GM12878 (cell line): ENCODE measurements at regions not wholly inside any gene's neighbourhood (a gene's known extent, or its start where the extent isn't known, plus 50 kb on each side); places are given as distances from the start of the nearest gene placed in this dataset.

Experiments used
- ATAC-seq: fragments of 200-7000 bp; cut with Tn5 transposase; 3 replicates; pipeline ENCODE4 v1.9.1; 2020; ENCODE audit warnings: mild to moderate bottlenecking, moderate library complexity
- BruUV-seq: library from RNA; stranded (reverse); fragments of 400-500 nt; replicated peaks from 2 replicates; lab custom pipeline; 2021; lab: Mats Ljungman, UMichigan
- CTCF ChIA-PET: fragments of 300-600 bp; sonication (Branson Sonifier 250); formaldehyde crosslinking; extraction: SDS; loops from one replicate; lab custom pipeline; 2021; ENCODE audit warnings: inconsistent platforms; lab: Yijun Ruan, JAX
- POLR2A ChIA-PET: fragments of 350-600 bp; formaldehyde crosslinking; extraction: SDS; loops from one replicate; lab custom pipeline; 2021; ENCODE audit warnings: inconsistent platforms; lab: Charles Lee
- RAD21 ChIA-PET: fragments of 300-600 bp; sonication (Branson Sonifier 250); formaldehyde crosslinking; loops from one replicate; lab custom pipeline; 2023; ENCODE audit warnings: antibody characterized with exemption; ENCODE audit not compliant: unreplicated experiment; lab: Charles Lee
- SMC1A ChIA-PET: fragments of 300-600 bp; sonication (Branson Sonifier 250); formaldehyde crosslinking; loops from one replicate; lab custom pipeline; 2023; ENCODE audit not compliant: unreplicated experiment, uncharacterized antibody; lab: Charles Lee
- DNase-seq: peaks from one replicate; pipeline ENCODE4 v3.0.0-alpha.2; 2011; ENCODE audit warnings: low read depth, low spot score
- FAIRE-seq: peaks from 3 replicates; lab custom pipeline; 2011; peaks lifted over from hg19 to GRCh38; lab: Jason Lieb, UNC
- H2AFZ ChIP-seq: 2 replicates; pipeline ENCODE4 v1.6.0; 2011; ENCODE audit warnings: low read depth, low read length, control low read depth; ENCODE audit not compliant: control insufficient read depth
- H3K27ac ChIP-seq: 2 replicates; pipeline ENCODE4 v1.5.1; 2011; ENCODE audit warnings: control low read depth; ENCODE audit not compliant: control insufficient read depth, insufficient read depth
- H3K27me3 ChIP-seq, 2 experiments: replicated peaks in 1 of 2; 2 replicates each; pipeline versions ENCODE4 v1.6.0 to v1.6.1; 2011; ENCODE audit warnings: low read length in 1 of 2; ENCODE audit not compliant: control insufficient read depth in 2 of 2, insufficient read depth in 2 of 2
- H3K36me3 ChIP-seq, 2 experiments: 2 replicates each; pipeline ENCODE4 v1.5.1; 2011; ENCODE audit warnings: low read length in 1 of 2; ENCODE audit not compliant: control insufficient read depth in 2 of 2, insufficient read depth in 2 of 2
- H3K4me1 ChIP-seq: 2 replicates; pipeline ENCODE4 v1.6.1; 2011; ENCODE audit warnings: mild to moderate bottlenecking, low read length, moderate library complexity, mixed read lengths; ENCODE audit not compliant: control insufficient read depth, insufficient read depth
- H3K4me2 ChIP-seq: 2 replicates; pipeline ENCODE4 v1.6.0; 2011; ENCODE audit warnings: control low read depth; ENCODE audit not compliant: control insufficient read depth, insufficient read depth
- H3K4me3 ChIP-seq: fragments of 200-600 bp; sonication (generic); 2 replicates; pipeline ENCODE4 v1.5.1; 2016
- H3K79me2 ChIP-seq: 2 replicates; pipeline ENCODE4 v1.6.0; 2011; ENCODE audit warnings: low read length; ENCODE audit not compliant: control insufficient read depth, insufficient read depth
- H3K9ac ChIP-seq: 2 replicates; pipeline ENCODE4 v1.8.0; 2011; ENCODE audit warnings: low read length, control low read depth, mixed read lengths; ENCODE audit not compliant: control insufficient read depth, insufficient read depth
- H3K9me3 ChIP-seq: replicated peaks from 3 replicates; pipeline ENCODE4 v1.5.1; 2011; ENCODE audit warnings: mild to moderate bottlenecking, low read length; ENCODE audit not compliant: control insufficient read depth, insufficient read depth
- H4K20me1 ChIP-seq: 2 replicates; pipeline ENCODE4 v1.6.0; 2011; ENCODE audit not compliant: control insufficient read depth, insufficient read depth
- BHLHE40 ChIP-seq, 2 experiments: fragments of 450-650 bp in 1 of 2; IDR thresholded peaks; 2 replicates each; pipeline ENCODE4 v1.6.1; 2011 to 2017; ENCODE audit warnings: low read depth in 2 of 2, borderline replicate concordance in 1 of 2, improper control_type of control experiment in 1 of 2, low read length in 1 of 2, mild to moderate bottlenecking in 1 of 2
- CREB1 ChIP-seq: IDR thresholded peaks from 2 replicates; pipeline ENCODE4 v1.6.1; 2012; ENCODE audit warnings: low read depth, mild to moderate bottlenecking, inconsistent platforms
- CREM ChIP-seq: IDR thresholded peaks from 2 replicates; pipeline ENCODE4 v1.6.1; 2014; ENCODE audit warnings: antibody characterized with exemption, low read depth
- DPF2 ChIP-seq: fragments of 450-650 bp; IDR thresholded peaks from 2 replicates; pipeline ENCODE4 v1.6.1; 2017; ENCODE audit warnings: mild to moderate bottlenecking
- FOS ChIP-seq: IDR thresholded peaks from 3 replicates; pipeline ENCODE4 v1.6.1; 2011; ENCODE audit warnings: borderline replicate concordance; ENCODE audit not compliant: insufficient read length; ENCODE audit errors: extremely low read depth
- IKZF2 ChIP-seq, 2 experiments: fragments of 450-650 bp; IDR thresholded peaks; 2 replicates each; pipeline ENCODE4 v1.6.1; 2017; ENCODE audit warnings: mild to moderate bottlenecking in 2 of 2, moderate library complexity in 2 of 2
- KLF5 ChIP-seq: fragments of 450-650 bp; IDR thresholded peaks from 2 replicates; pipeline ENCODE4 v1.6.1; 2014; ENCODE audit warnings: mild to moderate bottlenecking; ENCODE audit not compliant: partially characterized antibody
- MLLT1 ChIP-seq: fragments of 450-650 bp; IDR thresholded peaks from 2 replicates; pipeline ENCODE4 v1.6.1; 2016; ENCODE audit warnings: mild to moderate bottlenecking
- NKRF ChIP-seq: fragments of 450-650 bp; conservative IDR thresholded peaks from 2 replicates; pipeline ENCODE4 v1.6.1; 2017; ENCODE audit warnings: mild to moderate bottlenecking, moderate library complexity
- SP1 ChIP-seq: IDR thresholded peaks from one replicate; pipeline ENCODE4 v1.6.1; 2011; ENCODE audit warnings: low read depth, low read length
- TBL1XR1 ChIP-seq: IDR thresholded peaks from 2 replicates; pipeline ENCODE4 v1.6.1; 2012; ENCODE audit warnings: low read depth, low read length, improper control_type of control experiment
- ZNF592 ChIP-seq: fragments of 450-650 bp; IDR thresholded peaks from 2 replicates; pipeline ENCODE4 v1.6.1; 2017; ENCODE audit warnings: mild to moderate bottlenecking, moderate library complexity
- ZNF687 ChIP-seq: fragments of 450-650 bp; IDR thresholded peaks from 2 replicates; pipeline ENCODE4 v1.6.1; 2017; ENCODE audit warnings: mild to moderate bottlenecking, moderate library complexity
- ZSCAN29 ChIP-seq: fragments of 450-650 bp; IDR thresholded peaks from 2 replicates; pipeline ENCODE4 v1.6.1; 2017; ENCODE audit warnings: mild to moderate bottlenecking, moderate library complexity
- WGBS: methylation state at CpG from one replicate; pipeline ENCODE4 v1.1.6; 2016; ENCODE audit warnings: low lambda C conversion rate; ENCODE audit not compliant: insufficient replicate concordance, insufficient coverage; ENCODE audit errors: missing lambda C conversion rate; 5-methylcytosine and 5-hydroxymethylcytosine counted together
- in situ Hi-C: fragments of 300-500 bp; cut with MboI; formaldehyde crosslinking; loops from 9 replicates; pipeline ENCODE4 v1.14.3; 2018; ENCODE audit warnings: mixed read lengths
- intact Hi-C: fragments of 100-400 bp; cut with micrococcal nuclease; formaldehyde crosslinking; loops from one replicate; pipeline ENCODE4 v1.14.2; 2022; ENCODE audit not compliant: unreplicated experiment

- intact Hi-C loops: no loop called here
- Histone ChIP-seq H3K4me2 (no peak overlapping the region), H3K4me1 (no peaks in the 10 kb centered on the region), H3K27ac (no peak overlapping the region), H3K4me3 (no peak overlapping the region), H3K79me2 (no peaks in the 10 kb centered on the region), H3K36me3 (no peaks in the 10 kb centered on the region), H4K20me1 (no peaks in the 10 kb centered on the region), H3K9me3 (no peaks in the 10 kb centered on the region; the same call in 2 of the 3 replicates), H3K9ac (no peak overlapping the region), H3K27me3 (no peaks in the 10 kb centered on the region), H2AFZ (no peak overlapping the region)
- ATAC-seq (no peak), DNase-seq (no peak), FAIRE-seq (no peak)
- BruUV-seq: no TSS peak
- ChIA-PET RAD21 (no interaction called here), SMC1A (no interaction called here), CTCF (no interaction called here), POLR2A (no interaction called here)
- WGBS: 0% methylated on average over 1 of the region's 1 CpG
- in situ Hi-C loops: no loop called here
- no peak for TF ChIP-seq CREB1
- TF ChIP-seq SP1: no peak
- no peak for TF ChIP-seq TBL1XR1
- TF ChIP-seq MLLT1: no peak
- TF ChIP-seq ZNF687: no peak
- TF ChIP-seq CREM: no peak
- TF ChIP-seq ZSCAN29: no peak
- no peak for TF ChIP-seq IKZF2 (IDR thresholded peaks at IDR 0.05)
- no peak for TF ChIP-seq BHLHE40 (IDR thresholded peaks at IDR 0.05; ENCODE audit: borderline replicate concordance in 1 of 2, low read depth in 2 of 2, low read length in 1 of 2)
- TF ChIP-seq DPF2: no peak
- TF ChIP-seq KLF5: no peak
- no peak for TF ChIP-seq ZNF592
- no peak for TF ChIP-seq FOS
- no peak for TF ChIP-seq NKRF
Measured at GRCh38 chr16:5647051-5647450, 549.5 kb upstream of the EEF2KMT start.
